Uterus (tissue), 2 donors: ENCODE measurements at regions not wholly inside any gene's neighbourhood (a gene's known extent, or its start where the extent isn't known, plus 50 kb on each side); places are given as distances from the start of the nearest gene placed in this dataset.
"Not testable (repeated sequence)": the region's sequence is repeated elsewhere in the genome, so short reads cannot be mapped to it uniquely, and the experiment has no call there.

Experiments used
- CTCF ChIP-seq, 4 experiments: fragments of 200-600 bp in 2 of 4; fragments of 450-650 bp in 2 of 4; sonication (generic) in 2 of 4; IDR thresholded peaks; one replicate each; pipeline ENCODE4 v1.5.1; 2016 to 2019; ENCODE audit warnings: antibody characterized with exemption in 4 of 4, mild to moderate bottlenecking in 2 of 4, moderate library complexity in 1 of 4
- POLR2A ChIP-seq, 2 donors: fragments of 450-650 bp; IDR thresholded peaks; one replicate each; pipeline ENCODE4 v1.6.1; 2016; ENCODE audit warnings: antibody characterized with exemption in 2 of 2, mild to moderate bottlenecking in 1 of 2, moderate library complexity in 1 of 2

- not testable (repeated sequence) for TF ChIP-seq CTCF, POLR2A (IDR thresholded peaks at IDR 0.05)
Measured at GRCh38 chr4:111377880-111378279, 755.0 kb upstream of the PITX2 start.
